ENCODE measurements at regions not wholly inside any gene's neighbourhood (a gene's known extent, or its start where the extent isn't known, plus 50 kb on each side); places are given as distances from the start of the nearest gene placed in this dataset.
"Not testable (repeated sequence)": the region's sequence is repeated elsewhere in the genome, so short reads cannot be mapped to it uniquely, and the experiment has no call there.

DNA sequence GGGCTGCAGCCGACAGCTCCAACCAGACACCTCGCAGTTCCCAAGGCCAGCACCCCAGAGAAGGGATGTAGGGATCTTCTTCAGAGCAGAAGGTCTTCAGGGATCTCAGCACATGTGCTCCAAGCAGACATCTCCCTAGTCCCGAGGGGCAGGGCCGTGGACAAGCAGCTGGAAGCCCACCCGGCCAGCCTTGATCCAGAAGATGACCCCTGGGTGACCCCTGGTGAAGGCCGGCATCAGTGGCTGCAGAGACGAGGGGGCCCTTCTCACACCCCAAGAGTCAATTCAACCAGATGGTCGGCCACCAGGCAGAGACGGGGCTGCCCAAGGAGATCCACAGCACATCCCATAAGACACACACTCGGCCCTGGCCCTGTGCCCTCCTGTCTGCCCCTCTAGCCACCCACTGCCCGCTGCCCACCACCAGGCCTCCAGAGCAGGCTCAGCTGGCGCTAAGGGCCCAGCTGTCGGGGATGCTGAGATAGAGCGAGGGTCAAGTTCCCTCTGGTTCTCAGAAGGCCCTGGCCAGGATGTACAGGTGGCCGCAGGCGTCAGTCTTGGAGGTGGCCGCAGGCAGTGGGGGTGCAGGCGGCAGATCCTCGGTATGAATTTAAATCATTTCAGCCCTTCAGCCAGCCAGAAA is 168.3 kb downstream of the BRD1 start:
- DNase-seq (ENCODE audit: low read depth), result no peak

GRCh38 chr22:49658902-49659280 is 168.8 kb downstream of the BRD1 start:
- DNase-seq (ENCODE audit: low read depth), result no peak

GRCh38 chr22:49657974-49658590 is 169.6 kb downstream of the BRD1 start:
- no peak for DNase-seq (ENCODE audit: low read depth)

- no peak for DNase-seq (ENCODE audit: low read depth)
Observed at GRCh38 chr22:49657275-49657973, 170.2 kb downstream of the BRD1 start.

- not testable (repeated sequence) for DNase-seq (ENCODE audit: low read depth)
Observed at GRCh38 chr22:49656883-49657274, 170.8 kb downstream of the BRD1 start.

- DNase-seq (ENCODE audit: low read depth), result no peak
Observed at GRCh38 chr22:49656291-49656851, 171.3 kb downstream of the BRD1 start.

DNA sequence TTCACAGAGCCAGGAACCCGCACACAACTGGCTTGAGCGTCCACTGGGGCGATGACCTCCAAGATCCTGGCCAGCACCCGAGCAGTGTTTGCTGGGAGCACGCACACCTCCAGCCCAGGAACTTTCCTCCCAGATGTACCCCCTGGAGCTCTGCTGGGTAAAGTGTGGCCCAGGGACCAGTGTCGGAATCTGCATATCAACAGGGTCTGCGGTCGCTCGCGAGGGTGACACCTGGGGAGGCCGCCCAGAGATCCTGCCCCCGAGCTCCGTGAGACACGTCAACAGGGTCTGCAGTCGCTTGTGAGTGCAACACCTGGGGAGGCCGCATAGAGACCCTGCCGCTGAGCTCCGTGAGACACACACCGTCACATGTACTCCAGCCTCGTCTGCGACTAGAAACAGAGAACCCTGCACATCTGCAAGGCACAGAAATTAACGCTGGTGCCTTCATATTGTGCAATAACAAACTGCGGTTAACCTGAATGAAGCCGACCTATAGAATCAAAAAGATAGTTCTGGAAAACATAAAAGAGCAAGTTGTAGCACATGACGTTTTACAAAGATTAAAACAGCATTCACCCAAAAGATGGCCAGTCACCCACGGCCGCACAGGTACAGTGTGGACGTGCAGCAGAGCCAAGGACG is 172.4 kb downstream of the BRD1 start:
- no peak for DNase-seq (ENCODE audit: low read depth)

DNA sequence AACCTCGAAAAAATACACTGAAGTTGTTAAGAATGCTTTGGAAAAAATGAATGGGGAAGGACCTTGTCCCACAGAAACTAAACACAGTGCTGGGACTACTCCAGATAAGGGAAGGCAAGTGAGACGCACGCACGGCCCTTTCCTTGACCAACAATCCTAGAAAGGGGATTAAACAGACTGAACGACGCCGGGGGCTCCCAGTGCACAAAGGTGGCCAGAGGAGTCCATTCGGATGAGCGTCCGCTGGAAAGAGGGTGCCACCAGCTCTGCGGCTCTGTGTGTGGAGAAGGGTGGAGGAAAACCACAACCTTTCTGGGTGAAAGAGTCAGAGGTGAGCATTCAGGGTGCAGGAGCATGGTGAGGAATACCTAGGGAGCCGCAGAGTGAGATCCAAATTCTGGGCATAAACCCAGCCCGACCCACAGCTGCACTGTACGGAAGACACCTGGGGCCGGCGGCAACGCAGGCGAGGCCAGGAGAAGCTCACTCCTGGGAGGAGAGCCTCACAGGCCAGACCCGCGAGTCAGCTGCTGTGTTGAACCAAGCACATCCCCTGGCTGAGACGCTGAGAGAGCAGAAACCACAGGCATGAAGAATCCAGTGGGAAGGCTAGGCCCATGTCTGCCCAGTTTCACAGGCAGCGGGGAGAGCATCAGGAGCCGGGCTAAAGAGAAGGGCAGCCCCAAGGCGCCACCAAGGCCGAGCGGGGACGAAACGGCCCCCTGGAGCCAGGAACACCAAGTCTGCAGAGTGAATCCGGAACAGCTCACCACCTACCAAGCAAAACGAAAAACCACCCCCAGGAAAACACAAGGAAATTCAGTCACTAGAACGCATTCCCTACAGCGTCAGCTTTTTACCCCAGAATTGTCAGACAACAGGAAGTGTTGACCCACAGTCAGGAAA is 177.1 kb downstream of the BRD1 start:
- no peak for DNase-seq (ENCODE audit: low read depth)

DNA sequence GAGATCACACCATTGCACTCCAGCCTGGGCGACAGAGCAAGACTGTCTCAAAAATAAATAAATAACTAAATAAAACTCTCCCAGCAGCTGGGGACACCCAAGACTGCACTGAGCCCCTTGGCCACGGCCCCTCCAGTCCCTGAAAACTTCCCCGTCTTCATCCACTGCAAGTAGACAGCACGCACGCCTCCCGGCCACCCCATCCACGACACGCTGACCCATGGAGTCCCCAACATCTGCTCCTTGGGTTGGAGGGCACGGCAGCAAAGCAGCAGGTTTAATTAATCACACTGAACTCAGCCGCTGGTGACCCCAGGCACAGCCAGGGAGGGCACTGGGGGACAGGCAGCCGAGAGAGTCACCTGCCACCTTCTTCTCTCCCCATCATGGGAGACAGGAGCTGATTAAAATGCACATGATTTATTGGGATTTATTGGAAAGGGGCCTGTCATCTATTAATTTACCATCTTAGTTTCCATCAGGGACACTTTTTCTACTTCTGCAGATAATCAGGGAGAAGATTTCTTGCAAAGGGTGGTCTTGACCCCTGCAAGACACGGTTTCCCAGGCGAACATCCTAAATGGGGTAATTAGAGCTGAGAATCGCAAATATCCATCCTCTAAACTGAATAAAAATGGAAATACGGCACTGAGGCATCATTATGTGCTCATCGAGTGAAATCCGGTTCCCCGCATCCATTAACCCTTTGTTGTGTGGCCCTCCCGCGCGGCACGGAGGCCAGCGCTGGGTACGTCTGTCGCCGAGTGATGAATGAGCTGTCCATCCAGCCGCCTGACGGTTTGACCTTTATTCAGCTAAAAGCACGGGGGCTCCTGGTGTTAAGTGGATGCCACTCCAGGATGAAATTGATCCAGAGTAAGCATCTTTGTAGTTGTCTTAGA is 178.3 kb downstream of the BRD1 start:
- no peak for DNase-seq (ENCODE audit: low read depth)

GRCh38 chr22:49648053-49648452 is 179.6 kb downstream of the BRD1 start:
- no peak for DNase-seq (ENCODE audit: low read depth)

- no peak for DNase-seq (ENCODE audit: low read depth)
Observed at GRCh38 chr22:49647627-49648026, 180.0 kb downstream of the BRD1 start.

DNA sequence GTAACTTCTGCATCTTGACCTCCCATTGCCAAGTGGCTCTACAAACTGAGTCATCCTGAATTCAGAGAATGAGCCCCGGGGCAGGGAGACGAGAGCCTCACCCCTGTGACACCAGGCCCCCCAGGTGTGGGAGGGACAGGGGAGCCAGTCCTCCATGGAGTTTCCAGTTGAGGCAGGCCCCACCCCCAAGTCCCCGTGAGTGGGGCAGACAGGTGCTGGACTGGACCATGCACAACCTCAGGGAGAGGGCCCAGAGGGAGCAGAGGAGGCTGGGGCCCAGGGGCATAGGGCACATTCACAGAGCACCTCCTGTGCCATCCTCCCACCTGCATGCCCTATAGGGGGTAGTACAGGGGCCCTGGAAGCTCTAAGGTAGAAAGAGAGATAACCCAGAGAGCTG is 180.8 kb downstream of the BRD1 start:
- no peak for DNase-seq (ENCODE audit: low read depth)

- no peak for DNase-seq (ENCODE audit: low read depth)
Observed at GRCh38 chr22:49645791-49646550, 181.7 kb downstream of the BRD1 start.

GRCh38 chr22:49645257-49645656 is 182.4 kb downstream of the BRD1 start:
- DNase-seq (ENCODE audit: low read depth), result no peak

- no peak for DNase-seq (ENCODE audit: low read depth)
Observed at GRCh38 chr22:49643998-49644397, 183.7 kb downstream of the BRD1 start.

DNA sequence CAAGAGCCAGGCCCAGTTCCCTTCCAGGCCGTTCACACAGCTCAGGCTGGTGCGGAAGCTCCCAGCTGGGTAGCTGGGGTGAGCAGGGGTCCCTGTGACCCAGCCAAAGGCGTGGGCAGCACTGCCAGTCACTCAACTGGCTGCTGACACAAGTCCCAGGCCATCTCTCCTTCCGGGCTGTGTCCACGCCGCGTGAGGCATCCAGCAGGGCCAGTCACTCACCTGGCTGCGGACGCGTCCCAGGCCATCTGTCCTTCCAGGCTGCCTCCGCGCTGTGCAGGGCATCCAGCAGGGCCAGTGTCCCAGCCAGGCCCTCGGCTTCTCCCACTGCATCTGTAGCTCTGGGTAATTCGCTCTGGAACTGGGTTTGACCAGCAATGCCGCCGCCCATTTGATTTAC is 184.2 kb downstream of the BRD1 start:
- no peak for DNase-seq (ENCODE audit: low read depth)

- DNase-seq (ENCODE audit: low read depth), result no peak
Observed at GRCh38 chr22:49642741-49643140, 184.9 kb downstream of the BRD1 start.

DNA sequence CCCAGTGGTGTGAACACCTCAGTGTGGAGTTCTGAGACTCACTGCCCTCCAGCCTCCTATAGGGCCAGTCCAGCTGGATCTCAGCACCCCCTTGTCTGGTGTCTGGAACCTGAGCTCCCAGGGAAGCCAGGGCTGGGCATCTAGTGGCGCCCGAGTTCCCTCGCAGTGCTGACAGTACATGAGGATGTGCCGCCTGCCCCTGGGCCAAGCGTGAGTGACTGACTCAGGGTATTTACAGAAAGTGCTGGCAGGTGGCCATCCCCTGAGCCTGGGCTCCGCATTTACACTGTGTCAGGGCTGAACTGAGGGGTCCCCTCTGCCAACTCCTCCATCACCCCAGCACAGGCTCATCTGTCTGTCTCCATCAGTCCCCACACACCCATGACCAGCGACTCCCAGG is 185.3 kb downstream of the BRD1 start:
- no peak for DNase-seq (ENCODE audit: low read depth)

DNA sequence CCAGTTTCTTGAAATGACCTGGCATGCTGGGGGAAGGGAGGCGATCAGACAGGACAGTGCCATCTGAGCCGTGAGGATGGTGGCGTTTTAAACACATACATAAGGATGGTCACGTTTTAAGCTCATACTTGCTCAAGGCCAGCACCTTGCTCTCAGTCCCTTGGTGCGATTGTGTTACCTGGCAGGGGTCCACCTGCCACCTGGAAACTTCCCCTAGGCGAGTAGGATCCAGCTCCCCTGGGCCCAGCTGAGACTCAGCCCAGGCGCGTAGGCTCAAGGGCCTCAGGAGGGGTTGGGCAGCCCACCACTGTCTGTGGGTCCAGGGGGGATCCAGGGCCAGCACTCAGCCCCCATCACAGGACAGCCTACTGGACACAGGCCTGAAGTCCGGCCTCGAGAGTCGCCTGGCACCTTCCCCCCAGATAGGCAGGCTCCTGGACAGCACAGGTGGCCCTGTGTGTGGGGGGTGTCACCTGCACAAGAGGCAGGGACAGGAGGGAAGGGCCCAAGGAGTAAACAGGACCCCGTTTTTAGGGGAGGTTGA is 185.8 kb downstream of the BRD1 start:
- DNase-seq (ENCODE audit: low read depth), result no peak
